ENCODE measurements at regions not wholly inside any gene's neighbourhood (a gene's known extent, or its start where the extent isn't known, plus 50 kb on each side); places are given as distances from the start of the nearest gene placed in this dataset.

DNA sequence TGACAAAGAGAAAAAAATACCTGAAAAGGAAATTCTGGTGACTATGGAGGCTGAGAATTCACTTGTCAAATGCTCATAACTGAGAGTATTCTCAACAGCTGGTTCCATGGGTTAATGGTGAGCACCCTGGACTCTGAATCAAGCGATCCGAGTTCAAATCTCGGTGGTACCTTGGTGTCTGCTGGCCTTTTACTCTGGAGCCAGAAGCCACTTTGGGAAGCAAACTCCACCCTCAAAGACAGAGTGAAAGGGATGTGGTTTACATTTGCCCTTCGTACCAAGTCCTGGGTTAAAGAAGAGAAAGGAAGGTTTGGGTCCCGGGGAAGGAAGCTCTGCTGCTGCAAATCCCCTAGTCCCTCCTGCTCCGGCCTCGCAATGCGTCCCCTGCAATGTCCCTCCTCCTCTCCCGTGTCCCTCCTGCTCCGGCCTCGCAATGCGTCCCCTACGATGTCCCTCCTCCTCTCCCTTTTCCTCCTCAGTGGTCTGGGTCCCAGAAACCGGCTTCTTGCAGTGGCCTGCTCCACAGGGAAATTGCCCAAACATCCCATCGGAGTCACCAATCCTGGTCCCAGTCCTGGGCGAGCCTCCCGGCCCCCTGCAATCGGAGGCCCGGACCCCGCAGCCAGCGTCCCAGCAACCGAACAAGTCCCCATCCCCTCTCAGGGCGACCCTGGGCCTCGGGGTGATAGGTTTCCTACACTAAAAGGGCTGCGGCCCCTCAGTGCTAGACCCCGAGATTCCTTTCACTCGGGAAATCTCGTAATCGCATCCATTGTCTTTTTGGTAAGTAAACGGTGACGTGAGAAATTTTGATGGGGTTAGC is 129.4 kb downstream of the PPIAL4G start:
- peak; percentile 20 for DNase-seq (ENCODE audit: low spot score)

DNA sequence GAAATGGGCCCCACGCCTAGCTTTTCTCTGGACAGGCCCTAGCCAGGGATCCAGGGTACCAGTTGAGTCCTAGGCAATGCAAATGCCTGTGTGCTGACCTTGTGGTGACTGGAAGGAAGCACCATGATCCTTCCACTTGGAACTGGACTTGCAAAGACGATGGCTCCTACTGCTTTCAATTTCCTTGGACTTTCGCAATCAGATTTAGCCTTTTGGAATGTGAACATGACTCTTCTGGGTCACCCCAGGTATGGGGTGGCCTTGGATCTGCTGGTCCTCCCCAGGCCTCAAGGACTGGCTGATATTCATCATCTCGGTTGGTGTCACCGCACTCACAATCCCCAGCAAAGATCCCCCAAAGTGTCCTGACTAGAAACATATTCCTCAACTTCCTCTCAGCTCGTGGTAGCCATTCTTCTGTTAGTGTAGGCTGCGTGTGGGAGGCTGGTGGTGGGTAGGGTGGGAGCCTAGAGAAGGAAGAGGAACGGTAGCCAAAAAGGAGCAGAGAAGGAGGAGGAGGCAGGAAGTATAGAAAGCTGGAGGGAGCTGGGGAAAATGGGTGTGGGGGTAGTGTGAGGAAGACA is 130.5 kb downstream of the PPIAL4G start:
- H3K9me3 ChIP-seq (ENCODE audit: low read length), result no peaks in the 10 kb centered on the region
- no peaks in the 10 kb centered on the region for H4K20me1 ChIP-seq (ENCODE audit: insufficient read depth, low read length)
- no TSS peak for BruUV-seq (replicated peaks)
- H3K4me1 ChIP-seq (ENCODE audit: insufficient read depth, low read length), result no peaks in the 10 kb centered on the region
- ChIA-PET POLR2A (no interaction called here), CTCF (ENCODE audit: low intra/inter-chr PET ratio, low total read pairs) (no interaction called here)
- H3K9ac ChIP-seq (ENCODE audit: insufficient read depth, low read depth, low read length), result no peak overlapping the region
- no peak overlapping the region for H2AFZ ChIP-seq (ENCODE audit: low read length)
- TF ChIP-seq SMARCC2 (IDR thresholded peaks at IDR 0.05), result no peak
- TF ChIP-seq CEBPB (IDR thresholded peaks at IDR 0.05; ENCODE audit: borderline replicate concordance, low read depth, low read length), result peak; percentile 34; the same call in 1 of the 2 replicates
- no peak for TF ChIP-seq XRCC5 (optimal IDR thresholded peaks at IDR 0.05; ENCODE audit: low read length)
- TF ChIP-seq, protein P1, sequence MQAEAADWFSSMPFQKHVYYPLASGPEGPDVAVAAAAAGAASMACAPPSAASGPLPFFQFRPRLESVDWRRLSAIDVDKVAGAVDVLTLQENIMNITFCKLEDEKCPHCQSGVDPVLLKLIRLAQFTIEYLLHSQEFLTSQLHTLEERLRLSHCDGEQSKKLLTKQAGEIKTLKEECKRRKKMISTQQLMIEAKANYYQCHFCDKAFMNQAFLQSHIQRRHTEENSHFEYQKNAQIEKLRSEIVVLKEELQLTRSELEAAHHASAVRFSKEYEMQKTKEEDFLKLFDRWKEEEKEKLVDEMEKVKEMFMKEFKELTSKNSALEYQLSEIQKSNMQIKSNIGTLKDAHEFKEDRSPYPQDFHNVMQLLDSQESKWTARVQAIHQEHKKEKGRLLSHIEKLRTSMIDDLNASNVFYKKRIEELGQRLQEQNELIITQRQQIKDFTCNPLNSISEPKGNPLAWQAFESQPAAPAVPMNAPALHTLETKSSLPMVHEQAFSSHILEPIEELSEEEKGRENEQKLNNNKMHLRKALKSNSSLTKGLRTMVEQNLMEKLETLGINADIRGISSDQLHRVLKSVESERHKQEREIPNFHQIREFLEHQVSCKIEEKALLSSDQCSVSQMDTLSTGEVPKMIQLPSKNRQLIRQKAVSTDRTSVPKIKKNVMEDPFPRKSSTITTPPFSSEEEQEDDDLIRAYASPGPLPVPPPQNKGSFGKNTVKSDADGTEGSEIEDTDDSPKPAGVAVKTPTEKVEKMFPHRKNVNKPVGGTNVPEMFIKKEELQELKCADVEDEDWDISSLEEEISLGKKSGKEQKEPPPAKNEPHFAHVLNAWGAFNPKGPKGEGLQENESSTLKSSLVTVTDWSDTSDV (CRISPR knock-in tag; IDR thresholded peaks at IDR 0.05), result no peak
- no peak for TF ChIP-seq SP4 (CRISPR knock-in tag; IDR thresholded peaks at IDR 0.05)
- ATAC-seq, result no peak
- H3K4me3 ChIP-seq (replicated peaks in 1 of 3; ENCODE audit: insufficient read depth in 1 of 3, low read depth in 2 of 3, low read length in 3 of 3), result no peak overlapping the region
- no peak for DNase-seq (ENCODE audit: low spot score)
- H3K27me3 ChIP-seq (ENCODE audit: control insufficient read depth in 1 of 2, insufficient read depth in 2 of 2, low read length in 2 of 2), result peaks cover 0 to 4% of the 10 kb centered on the region in 2 experiments; a peak in 1 of 5 replicates
- H3K36me3 ChIP-seq (replicated peaks in 1 of 2; ENCODE audit: control insufficient read depth in 1 of 2, insufficient read depth in 2 of 2, low read length in 2 of 2), result no peaks in the 10 kb centered on the region
- no peak overlapping the region for H3K4me2 ChIP-seq (ENCODE audit: low read depth, low read length)
- no peak overlapping the region for H3K27ac ChIP-seq (ENCODE audit: extremely low read length, insufficient read depth, low read length)
- no peaks in the 10 kb centered on the region for H3K79me2 ChIP-seq (ENCODE audit: insufficient read depth, low read length)
- intact Hi-C loops (cut with micrococcal nuclease; ENCODE audit: unreplicated experiment), result no loop called here
- FAIRE-seq, result no peak
- in situ Hi-C loops (cut with HindIII; ENCODE audit: extremely low pct_ligation_motif_present, low pct_unique_long_range_greater_than_20kb), result no loop called here
- 29% methylated on average over 7 of the region's 8 CpGs for WGBS (ENCODE audit: low lambda C conversion rate)

More for the DNA sequence above, 129.4 kb downstream of the PPIAL4G start:
- BruUV-seq (replicated peaks), result no TSS peak
- H3K79me2 ChIP-seq (ENCODE audit: insufficient read depth, low read length), result no peaks in the 10 kb centered on the region
- no peaks in the 10 kb centered on the region for H3K4me1 ChIP-seq (ENCODE audit: insufficient read depth, low read length)
- POLR2A ChIA-PET, result interaction anchor here (0.8 kb wide), 1 partner anchor 35 kb away, joined by 3 read pairs; no protein-coding TSS in a partner anchor
- peaks cover 0 to 4% of the 10 kb centered on the region in 2 experiments; a peak in 2 of 5 replicates for H3K27me3 ChIP-seq (ENCODE audit: control insufficient read depth in 1 of 2, insufficient read depth in 2 of 2, low read length in 2 of 2)
- H3K4me3 ChIP-seq (replicated peaks in 1 of 3; ENCODE audit: insufficient read depth in 1 of 3, low read depth in 2 of 3, low read length in 3 of 3), result no peak overlapping the region
- 60% methylated on average over 24 of the region's 31 CpGs for WGBS (ENCODE audit: low lambda C conversion rate)
- no peak overlapping the region for H3K27ac ChIP-seq (ENCODE audit: extremely low read length, insufficient read depth, low read length)
- intact Hi-C loops (cut with micrococcal nuclease; ENCODE audit: unreplicated experiment) (no loop called here), in situ Hi-C loops (cut with HindIII; ENCODE audit: extremely low pct_ligation_motif_present, low pct_unique_long_range_greater_than_20kb) (no loop called here)
- no peaks in the 10 kb centered on the region for H3K9me3 ChIP-seq (ENCODE audit: low read length)
- no peaks in the 10 kb centered on the region for H3K36me3 ChIP-seq (replicated peaks in 1 of 2; ENCODE audit: control insufficient read depth in 1 of 2, insufficient read depth in 2 of 2, low read length in 2 of 2)
- no peak overlapping the region for H2AFZ ChIP-seq (ENCODE audit: low read length)
- TF ChIP-seq ZKSCAN1 (IDR thresholded peaks at IDR 0.05; ENCODE audit: low read length) (no peak), ZNF24 (IDR thresholded peaks at IDR 0.05) (peak; percentile 68)
- ATAC-seq (no peak), FAIRE-seq (no peak)
- CTCF ChIA-PET (ENCODE audit: low intra/inter-chr PET ratio, low total read pairs), result no interaction called here
- H3K9ac ChIP-seq (ENCODE audit: insufficient read depth, low read depth, low read length), result no peak overlapping the region
- no peaks in the 10 kb centered on the region for H4K20me1 ChIP-seq (ENCODE audit: insufficient read depth, low read length)
- H3K4me2 ChIP-seq (ENCODE audit: low read depth, low read length), result no peak overlapping the region
